Left renal cortex interstitium (tissue), 4 donors: ENCODE measurements at regions not wholly inside any gene's neighbourhood (a gene's known extent, or its start where the extent isn't known, plus 50 kb on each side); places are given as distances from the start of the nearest gene placed in this dataset.
A peak's percentile ranks its signal among the peaks of the same experiment; 100 is the strongest.
"Not testable (repeated sequence)": the region's sequence is repeated elsewhere in the genome, so short reads cannot be mapped to it uniquely, and the experiment has no call there.

Experiments used
- DNase-seq, 4 donors: peaks; one replicate each; pipeline ENCODE4 v3.0.0-alpha.2; 2013; ENCODE audit warnings: low read depth in 4 of 4, low spot score in 2 of 4, missing footprints in 1 of 4

GRCh38 chr19:30692181-30692811 is 320.1 kb downstream of the ZNF536 start:
- no peak for DNase-seq

GRCh38 chr19:30691819-30692166 is 319.6 kb downstream of the ZNF536 start:
- no peak for DNase-seq

- no peak for DNase-seq
Measured at GRCh38 chr19:30690935-30691818, 319.0 kb downstream of the ZNF536 start.

- no peak for DNase-seq
Measured at GRCh38 chr19:30690525-30690924, 318.3 kb downstream of the ZNF536 start.

GRCh38 chr19:30689474-30689873 is 317.3 kb downstream of the ZNF536 start:
- DNase-seq = no peak

- no peak for DNase-seq
Measured at GRCh38 chr19:30688696-30689095, 316.5 kb downstream of the ZNF536 start.

GRCh38 chr19:30686826-30687566 is 314.8 kb downstream of the ZNF536 start:
- DNase-seq = no peak

GRCh38 chr19:30686176-30686820 is 314.1 kb downstream of the ZNF536 start:
- no peak for DNase-seq

GRCh38 chr19:30685426-30686000 is 313.3 kb downstream of the ZNF536 start:
- DNase-seq = no peak

- DNase-seq = no peak
Measured at GRCh38 chr19:30684613-30685012, 312.4 kb downstream of the ZNF536 start.

- peak in 2 of 4 donors; percentile 68 to 76 for DNase-seq
Measured at GRCh38 chr19:30682999-30683536, 310.9 kb downstream of the ZNF536 start.

- no peak for DNase-seq
Measured at GRCh38 chr19:30682146-30682998, 310.2 kb downstream of the ZNF536 start.

- no peak for DNase-seq
Measured at GRCh38 chr19:30681162-30682100, 309.2 kb downstream of the ZNF536 start.

GRCh38 chr19:30680399-30680798 is 308.2 kb downstream of the ZNF536 start:
- not testable (repeated sequence) for DNase-seq

- no peak for DNase-seq
Measured at GRCh38 chr19:30679789-30680188, 307.6 kb downstream of the ZNF536 start.

- DNase-seq = no peak
Measured at GRCh38 chr19:30679153-30679702, 307.0 kb downstream of the ZNF536 start.

GRCh38 chr19:30678168-30678567 is 306.0 kb downstream of the ZNF536 start:
- DNase-seq = no peak

GRCh38 chr19:30677702-30678101 is 305.5 kb downstream of the ZNF536 start:
- no peak for DNase-seq
